ENCODE measurements at regions not wholly inside any gene's neighbourhood (a gene's known extent, or its start where the extent isn't known, plus 50 kb on each side); places are given as distances from the start of the nearest gene placed in this dataset.

DNA sequence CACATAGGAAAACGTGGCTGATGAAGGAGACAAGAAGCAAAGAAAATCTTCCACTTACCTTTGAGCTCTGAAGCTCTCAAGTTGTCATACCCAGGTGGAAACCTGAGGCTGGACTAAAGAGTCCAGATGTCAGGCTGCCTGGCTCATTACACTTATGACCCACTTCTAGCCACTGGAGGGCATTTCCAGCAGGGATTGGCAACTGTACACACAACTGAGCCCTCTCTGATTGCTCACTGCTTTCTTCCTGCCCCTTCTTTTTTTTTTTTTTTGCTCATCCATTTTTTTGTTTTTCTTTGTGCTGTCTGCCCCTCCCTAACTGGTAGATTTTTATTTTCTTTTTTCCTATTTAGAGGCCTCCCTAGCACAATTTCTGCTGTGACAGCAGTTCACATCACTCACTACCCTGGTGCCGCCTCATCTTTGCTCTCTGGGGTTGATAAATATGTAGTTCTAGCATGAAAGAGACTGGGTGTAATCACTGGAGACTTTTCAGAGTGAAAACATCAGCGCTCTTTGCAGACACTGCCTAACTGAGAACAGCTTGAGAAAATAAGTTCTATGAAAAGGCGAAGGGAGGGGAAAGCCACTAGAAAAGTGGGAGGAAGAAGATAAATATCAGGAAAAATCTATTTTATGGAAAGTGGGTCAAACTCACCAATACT is 334.5 kb downstream of the NUF2 start:
- no peaks in the 10 kb centered on the region for H3K36me3 ChIP-seq
- H3K27ac ChIP-seq, result no peak overlapping the region
- H3K27me3 ChIP-seq, result no peaks in the 10 kb centered on the region
- no peaks in the 10 kb centered on the region for H3K9me3 ChIP-seq
- TF ChIP-seq CTCF (IDR thresholded peaks at IDR 0.05) (no peak), POLR2A (IDR thresholded peaks at IDR 0.05) (no peak)
- H3K4me3 ChIP-seq, result no peak overlapping the region
- no peaks in the 10 kb centered on the region for H3K4me1 ChIP-seq
- DNase-seq, result no peak

DNA sequence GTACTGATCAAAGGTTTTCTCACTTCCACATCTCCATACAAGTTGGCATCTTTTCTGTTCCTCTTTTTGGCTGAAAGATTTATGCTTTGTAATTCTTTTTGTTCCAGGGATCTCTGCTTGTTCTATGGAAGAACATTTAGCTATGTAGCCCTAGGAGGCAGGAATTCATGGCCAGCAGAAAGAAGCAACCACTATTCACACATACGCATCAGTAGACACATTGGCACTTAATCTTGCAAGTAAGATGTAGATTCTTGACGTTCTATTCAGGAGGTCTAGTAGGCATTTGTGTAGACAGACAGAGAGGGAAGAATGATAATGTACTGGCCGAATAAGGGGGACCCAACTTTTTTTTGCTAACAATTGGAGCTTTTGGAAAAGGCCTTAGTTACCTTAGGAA is 336.0 kb downstream of the NUF2 start:
- no peak overlapping the region for H3K4me3 ChIP-seq
- no peak overlapping the region for H3K27ac ChIP-seq
- DNase-seq, result no peak
- H3K36me3 ChIP-seq, result no peaks in the 10 kb centered on the region
- H3K4me1 ChIP-seq, result no peaks in the 10 kb centered on the region
- no peaks in the 10 kb centered on the region for H3K9me3 ChIP-seq
- TF ChIP-seq POLR2A (IDR thresholded peaks at IDR 0.05), result no peak
- no peak for TF ChIP-seq CTCF (IDR thresholded peaks at IDR 0.05)
- H3K27me3 ChIP-seq, result no peaks in the 10 kb centered on the region

DNA sequence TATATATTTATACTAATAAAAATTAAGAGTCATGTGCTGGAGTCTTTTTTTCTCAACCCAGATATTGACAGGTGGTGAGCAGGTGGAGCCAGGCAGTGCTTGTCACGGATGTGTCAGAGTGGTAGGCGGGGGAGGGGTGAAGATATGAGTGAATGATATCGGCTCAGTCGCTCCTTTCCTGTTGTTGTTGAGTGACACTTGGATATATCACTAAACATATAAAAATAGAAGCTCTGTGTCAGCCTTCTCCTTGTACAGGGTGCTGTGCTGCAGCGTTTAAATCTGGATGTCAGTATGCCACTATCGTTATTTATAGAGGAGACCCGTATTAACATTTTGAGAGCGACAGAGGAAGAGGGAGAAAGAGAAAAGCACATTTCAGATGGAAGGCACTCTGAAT is 339.6 kb downstream of the NUF2 start:
- Histone ChIP-seq H3K27ac (no peak overlapping the region), H3K4me3 (no peak overlapping the region), H3K4me1 (no peaks in the 10 kb centered on the region), H3K9me3 (no peaks in the 10 kb centered on the region), H3K36me3 (no peaks in the 10 kb centered on the region), H3K27me3 (no peaks in the 10 kb centered on the region)
- TF ChIP-seq POLR2A (IDR thresholded peaks at IDR 0.05), result no peak
- no peak for TF ChIP-seq CTCF (IDR thresholded peaks at IDR 0.05)
- DNase-seq, result no peak

DNA sequence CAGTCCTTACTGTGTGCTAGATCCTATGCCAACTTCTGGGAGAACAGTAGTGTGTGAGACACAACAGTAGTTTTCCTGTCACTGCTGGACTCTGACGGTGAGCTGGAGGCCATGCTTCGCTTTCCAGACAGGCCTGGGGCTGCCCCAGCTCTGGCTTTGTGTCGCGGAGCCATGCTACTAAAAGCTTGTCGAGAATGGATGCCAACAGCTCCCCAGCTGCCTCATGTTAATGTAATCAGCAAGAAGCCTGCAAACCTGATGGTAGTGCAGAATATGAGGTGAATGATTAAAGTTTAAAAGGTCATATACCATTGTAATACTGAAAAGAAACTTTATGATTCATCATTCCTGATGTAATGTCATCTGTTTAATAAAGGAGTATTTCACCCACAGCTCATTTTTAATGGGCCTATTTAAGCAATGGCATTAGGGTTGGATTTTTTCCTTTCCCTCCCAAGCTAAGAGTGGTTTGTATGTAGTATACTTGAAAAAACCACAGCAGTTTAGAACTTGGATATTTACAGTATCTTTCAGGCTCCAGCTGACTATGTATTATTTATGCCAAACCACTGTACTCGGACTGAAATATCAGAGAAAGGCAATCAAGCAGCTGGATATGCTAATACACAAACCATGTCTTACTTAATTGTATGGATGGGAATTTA is 343.0 kb downstream of the NUF2 start:
- no peak overlapping the region for H3K27ac ChIP-seq
- no peaks in the 10 kb centered on the region for H3K4me1 ChIP-seq
- no peaks in the 10 kb centered on the region for H3K36me3 ChIP-seq
- no peak overlapping the region for H3K4me3 ChIP-seq
- no peaks in the 10 kb centered on the region for H3K9me3 ChIP-seq
- H3K27me3 ChIP-seq, result no peaks in the 10 kb centered on the region
- no peak for DNase-seq
- TF ChIP-seq POLR2A (IDR thresholded peaks at IDR 0.05) (no peak), CTCF (IDR thresholded peaks at IDR 0.05) (no peak)

DNA sequence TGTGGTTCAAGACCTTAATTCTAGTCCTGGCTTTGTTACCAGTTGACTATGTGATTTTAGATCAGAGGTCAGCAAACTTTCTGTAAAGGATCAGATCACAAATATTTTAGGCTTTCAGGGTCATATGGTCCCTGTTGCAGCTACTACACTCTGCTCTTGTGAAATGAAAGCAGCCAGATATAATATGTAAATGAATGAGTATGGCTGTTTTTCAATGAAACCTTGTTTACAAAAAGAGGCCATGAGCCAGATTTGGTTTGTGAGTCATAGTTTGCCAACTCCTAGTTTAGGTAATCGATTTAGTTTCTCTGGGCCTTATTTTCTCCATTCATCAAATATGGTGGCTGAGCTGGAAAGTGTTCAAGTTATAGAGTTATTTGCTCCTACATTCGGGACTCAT is 346.7 kb downstream of the NUF2 start:
- no peak for DNase-seq
- TF ChIP-seq CTCF (IDR thresholded peaks at IDR 0.05), result no peak
- TF ChIP-seq POLR2A (IDR thresholded peaks at IDR 0.05), result no peak
- H3K27ac ChIP-seq, result no peak overlapping the region
- no peak overlapping the region for H3K4me3 ChIP-seq
- H3K4me1 ChIP-seq, result no peaks in the 10 kb centered on the region
- no peaks in the 10 kb centered on the region for H3K27me3 ChIP-seq
- no peaks in the 10 kb centered on the region for H3K36me3 ChIP-seq
- H3K9me3 ChIP-seq, result no peaks in the 10 kb centered on the region

Measured in Peyer's patch (tissue), 4 donors.